Tibial nerve (tissue), 4 donors: ENCODE measurements at regions not wholly inside any gene's neighbourhood (a gene's known extent, or its start where the extent isn't known, plus 50 kb on each side); places are given as distances from the start of the nearest gene placed in this dataset.
"Not testable (repeated sequence)": the region's sequence is repeated elsewhere in the genome, so short reads cannot be mapped to it uniquely, and the experiment has no call there.

ENCODE experiments used
- EP300 ChIP-seq, 2 donors: sonication (generic); formaldehyde crosslinking; IDR thresholded peaks; one replicate each; pipeline ENCODE4 v1.6.1; 2017; ENCODE audit warnings: antibody characterized with exemption in 2 of 2, mild to moderate bottlenecking in 1 of 2
- POLR2A ChIP-seq, 2 donors: fragments of 450-650 bp; IDR thresholded peaks; one replicate each; pipeline ENCODE4 v1.6.1; 2017; ENCODE audit warnings: antibody characterized with exemption in 2 of 2, mild to moderate bottlenecking in 2 of 2, moderate library complexity in 2 of 2
- TF ChIP-seq, protein P1 (sequence below), 5 experiments: fragments of 200-600 bp in 3 of 5; fragments of 450-650 bp in 2 of 5; sonication (generic) in 3 of 5; IDR thresholded peaks; one replicate each; pipeline ENCODE4 v1.5.1; 2016 to 2019; ENCODE audit warnings: antibody characterized with exemption in 5 of 5, mild to moderate bottlenecking in 3 of 5, moderate library complexity in 2 of 5

DNA sequence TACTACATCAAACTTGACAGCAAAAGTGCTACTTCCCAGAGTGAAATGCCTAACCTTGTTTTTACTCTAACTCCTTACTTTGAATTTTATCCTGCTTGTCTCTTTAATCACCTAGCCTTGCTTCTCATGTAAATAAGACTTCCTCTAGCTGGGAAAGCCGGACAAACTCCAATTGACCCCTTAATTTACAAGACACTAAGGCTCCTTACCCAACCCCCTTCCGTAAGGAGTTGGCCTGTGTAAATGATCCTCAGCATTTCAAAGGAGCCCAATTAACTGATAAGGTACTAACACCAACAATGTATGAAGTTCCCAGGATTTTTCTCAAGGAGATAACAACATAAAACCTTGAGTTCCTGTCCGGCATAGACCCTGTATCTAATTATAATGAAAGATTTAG, 1728.4 kb downstream of the BRINP3 start:
- TF ChIP-seq, protein P1, sequence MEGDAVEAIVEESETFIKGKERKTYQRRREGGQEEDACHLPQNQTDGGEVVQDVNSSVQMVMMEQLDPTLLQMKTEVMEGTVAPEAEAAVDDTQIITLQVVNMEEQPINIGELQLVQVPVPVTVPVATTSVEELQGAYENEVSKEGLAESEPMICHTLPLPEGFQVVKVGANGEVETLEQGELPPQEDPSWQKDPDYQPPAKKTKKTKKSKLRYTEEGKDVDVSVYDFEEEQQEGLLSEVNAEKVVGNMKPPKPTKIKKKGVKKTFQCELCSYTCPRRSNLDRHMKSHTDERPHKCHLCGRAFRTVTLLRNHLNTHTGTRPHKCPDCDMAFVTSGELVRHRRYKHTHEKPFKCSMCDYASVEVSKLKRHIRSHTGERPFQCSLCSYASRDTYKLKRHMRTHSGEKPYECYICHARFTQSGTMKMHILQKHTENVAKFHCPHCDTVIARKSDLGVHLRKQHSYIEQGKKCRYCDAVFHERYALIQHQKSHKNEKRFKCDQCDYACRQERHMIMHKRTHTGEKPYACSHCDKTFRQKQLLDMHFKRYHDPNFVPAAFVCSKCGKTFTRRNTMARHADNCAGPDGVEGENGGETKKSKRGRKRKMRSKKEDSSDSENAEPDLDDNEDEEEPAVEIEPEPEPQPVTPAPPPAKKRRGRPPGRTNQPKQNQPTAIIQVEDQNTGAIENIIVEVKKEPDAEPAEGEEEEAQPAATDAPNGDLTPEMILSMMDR (IDR thresholded peaks at IDR 0.05): not testable (repeated sequence)
- not testable (repeated sequence) for TF ChIP-seq POLR2A, EP300 (IDR thresholded peaks at IDR 0.05)
